ENCODE measurements at regions not wholly inside any gene's neighbourhood (a gene's known extent, or its start where the extent isn't known, plus 50 kb on each side); places are given as distances from the start of the nearest gene placed in this dataset.

- no peak for TF ChIP-seq EZH2 (IDR thresholded peaks at IDR 0.05; ENCODE audit: borderline replicate concordance, low read depth, low read length, poor library complexity, severe bottlenecking)
- TF ChIP-seq CTCF (conservative IDR thresholded peaks at IDR 0.05; ENCODE audit: low read depth, low read length), result no peak
These were observed 191.9 kb upstream of the DIO3 start for GRCh38 chr14:101369194-101369915.

All from A673 (cell line).